BLaER1 treated with 17β-estradiol and CSF1 and Interleukin-3, amounts not matched to agents 10 nM and 100 nM (cell line): ENCODE measurements at regions not wholly inside any gene's neighbourhood (a gene's known extent, or its start where the extent isn't known, plus 50 kb on each side); places are given as distances from the start of the nearest gene placed in this dataset.
"Not testable (repeated sequence)": the region's sequence is repeated elsewhere in the genome, so short reads cannot be mapped to it uniquely, and the experiment has no call there.

ENCODE experiments used
- H3K27ac ChIP-seq, 11 experiments: shearing (Covaris generic); formaldehyde crosslinking; 2 replicates each; pipeline ENCODE4 v1.8.1; 2022
- H3K27me3 ChIP-seq, 11 experiments: shearing (Covaris generic); formaldehyde crosslinking; 2 replicates each; pipeline ENCODE4 v1.8.1; 2022
- H3K36me3 ChIP-seq, 11 experiments: shearing (Covaris generic); formaldehyde crosslinking; 2 replicates each; pipeline ENCODE4 v1.8.1; 2022
- H3K4me1 ChIP-seq, 10 experiments: shearing (Covaris generic); formaldehyde crosslinking; 2 replicates each; pipeline ENCODE4 v1.8.1; 2022
- H3K4me2 ChIP-seq, 11 experiments: shearing (Covaris generic); formaldehyde crosslinking; 2 replicates each; pipeline ENCODE4 v1.8.1; 2022
- H3K4me3 ChIP-seq, 10 experiments: shearing (Covaris generic); formaldehyde crosslinking; 2 replicates each; pipeline ENCODE4 v1.8.1; 2022
- H3K9ac ChIP-seq, 11 experiments: shearing (Covaris generic); formaldehyde crosslinking; 2 replicates each; pipeline ENCODE4 v1.8.1; 2022
- H3K9me3 ChIP-seq, 11 experiments: shearing (Covaris generic); formaldehyde crosslinking; replicated peaks in 1 of 11; 2 replicates each; pipeline ENCODE4 v1.8.1; 2022
- H4K20me1 ChIP-seq, 11 experiments: shearing (Covaris generic); formaldehyde crosslinking; 2 replicates each; pipeline ENCODE4 v1.8.1; 2022
- Cebpa-rat ChIP-seq, 11 experiments: shearing (Covaris generic); IDR thresholded peaks; 2 replicates each; pipeline ENCODE4 v1.8.1; 2022

DNA sequence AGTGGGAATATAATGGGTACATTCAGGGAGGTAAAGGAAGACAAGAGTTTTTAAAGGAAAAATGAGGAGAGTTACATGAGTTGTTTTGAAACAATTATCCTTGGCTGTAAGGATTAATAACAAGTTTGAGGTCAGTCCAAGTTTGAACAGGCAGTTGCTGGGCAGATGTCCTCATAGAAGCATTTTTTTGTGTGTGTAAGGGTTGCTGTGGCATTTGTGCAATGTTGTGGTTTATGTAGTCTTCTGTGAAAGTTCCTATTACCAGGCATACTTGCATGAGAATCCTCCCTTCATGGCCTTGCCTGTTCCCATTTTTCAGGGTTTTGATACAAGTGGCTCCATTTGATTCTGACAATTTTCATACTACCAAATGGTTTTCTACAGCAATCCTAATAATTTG is 400.2 kb downstream of the KCNA4 start:
- peaks cover 0 to 12% (median 0%) of the 10 kb centered on the region in 10 experiments; a peak in 2 of 20 replicates for H3K4me1 ChIP-seq
- no peaks in the 10 kb centered on the region for H3K27me3 ChIP-seq
- H3K4me2 ChIP-seq = peak overlapping the region in 2 of 11 experiments; percentile 6 to 31; a peak in 2 of 22 replicates
- no peak overlapping the region for H3K9ac ChIP-seq
- H4K20me1 ChIP-seq = no peaks in the 10 kb centered on the region
- no peaks in the 10 kb centered on the region for H3K36me3 ChIP-seq
- no peak for TF ChIP-seq Cebpa-rat (IDR thresholded peaks at IDR 0.05)
- H3K9me3 ChIP-seq = no peaks in the 10 kb centered on the region
- H3K4me3 ChIP-seq = no peak overlapping the region
- H3K27ac ChIP-seq = peak overlapping the region in 1 of 11 experiments; percentile 43; a peak in 2 of 22 replicates

DNA sequence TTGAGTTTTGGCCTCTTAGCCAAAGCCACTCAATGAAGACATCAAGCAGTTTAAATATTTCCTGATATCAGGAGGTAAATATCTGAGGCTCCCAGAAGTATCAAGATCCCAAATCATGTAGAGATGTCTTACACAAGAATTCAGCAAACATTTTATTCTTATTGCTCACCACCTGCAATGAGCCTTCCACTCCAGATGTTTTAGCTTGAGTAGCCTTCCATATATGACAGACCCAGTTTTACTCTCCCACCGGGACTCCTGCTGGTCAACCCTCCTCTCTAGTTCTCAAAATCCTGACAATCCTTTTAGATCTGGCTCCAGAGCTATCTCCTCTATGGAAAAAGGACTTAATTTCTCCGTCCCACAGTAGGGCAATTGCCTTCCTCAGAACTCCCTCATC is 404.4 kb downstream of the KCNA4 start:
- Histone ChIP-seq H3K9me3 (no peaks in the 10 kb centered on the region), H4K20me1 (no peaks in the 10 kb centered on the region), H3K4me2 (no peak overlapping the region), H3K36me3 (no peaks in the 10 kb centered on the region), H3K4me1 (peaks cover 0 to 12% (median 0%) of the 10 kb centered on the region in 10 experiments; a peak in 2 of 20 replicates), H3K27me3 (no peaks in the 10 kb centered on the region), H3K4me3 (no peak overlapping the region), H3K27ac (no peak overlapping the region), H3K9ac (no peak overlapping the region)
- TF ChIP-seq Cebpa-rat (IDR thresholded peaks at IDR 0.05) = no peak

DNA sequence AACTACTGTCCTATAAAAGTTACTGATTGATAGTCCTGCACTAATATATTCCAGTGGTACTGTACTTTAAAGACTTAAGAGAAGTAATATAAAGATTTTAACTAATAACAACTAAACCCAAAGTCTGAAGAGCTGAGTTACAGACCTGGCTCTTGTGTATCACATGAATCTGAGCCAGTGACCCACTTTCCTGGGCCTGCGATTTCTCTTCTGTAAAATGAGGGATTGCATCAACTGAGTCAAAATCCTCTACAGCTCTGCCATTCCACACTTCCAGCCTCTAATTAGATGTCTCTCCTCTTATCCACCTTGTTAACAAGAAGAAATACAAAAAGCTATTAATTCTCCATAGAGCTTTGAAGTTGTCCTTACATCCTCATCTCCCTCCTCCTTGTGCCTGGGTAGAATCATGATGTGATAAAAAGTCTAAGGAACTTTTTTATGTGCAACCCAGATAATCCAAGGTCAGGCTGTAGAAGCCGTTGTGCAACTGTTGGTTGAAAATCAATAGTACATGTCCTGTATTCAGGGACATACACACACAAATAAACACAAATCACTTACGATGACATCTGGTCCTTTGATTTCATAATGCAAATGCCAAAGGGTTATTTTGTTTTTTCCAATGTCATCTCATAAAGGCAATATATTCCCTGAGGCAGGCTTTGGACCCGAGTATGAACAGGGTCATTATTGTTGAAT is 410.3 kb downstream of the KCNA4 start:
- Histone ChIP-seq H4K20me1 (no peaks in the 10 kb centered on the region), H3K36me3 (no peaks in the 10 kb centered on the region), H3K4me3 (no peak overlapping the region), H3K9me3 (no peaks in the 10 kb centered on the region), H3K27me3 (no peaks in the 10 kb centered on the region), H3K27ac (no peak overlapping the region), H3K4me1 (no peaks in the 10 kb centered on the region), H3K4me2 (no peak overlapping the region), H3K9ac (no peak overlapping the region)
- no peak for TF ChIP-seq Cebpa-rat (IDR thresholded peaks at IDR 0.05)

DNA sequence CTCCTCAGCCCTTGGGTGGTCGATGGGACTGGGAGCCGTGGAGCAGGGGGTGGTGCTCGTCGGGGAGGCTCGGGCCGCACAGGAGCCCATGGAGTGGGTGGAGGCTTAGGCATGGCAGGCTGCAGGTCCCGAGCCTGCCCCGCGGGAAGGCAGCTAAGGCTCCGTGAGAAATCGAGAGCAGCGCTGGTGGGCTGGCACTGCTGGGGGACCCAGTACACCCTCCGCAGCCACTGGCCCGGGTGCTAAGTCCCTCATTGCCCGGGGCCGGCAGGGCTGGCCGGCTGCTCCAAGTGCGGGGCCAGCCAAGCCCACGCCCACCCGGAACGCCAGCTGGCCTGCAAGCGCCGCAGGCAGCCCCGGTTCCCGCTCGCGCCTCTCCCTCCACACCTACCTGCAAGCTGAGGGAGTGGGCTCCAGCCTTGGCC is 416.7 kb downstream of the KCNA4 start:
- not testable (repeated sequence) for H4K20me1 ChIP-seq, H3K4me3 ChIP-seq, H3K9ac ChIP-seq, H3K4me2 ChIP-seq, H3K27me3 ChIP-seq, H3K4me1 ChIP-seq, H3K27ac ChIP-seq, H3K36me3 ChIP-seq
- peaks cover 0 to 12% (median 5%) of the 10 kb centered on the region in 11 experiments; a peak in 8 of 22 replicates for H3K9me3 ChIP-seq

DNA sequence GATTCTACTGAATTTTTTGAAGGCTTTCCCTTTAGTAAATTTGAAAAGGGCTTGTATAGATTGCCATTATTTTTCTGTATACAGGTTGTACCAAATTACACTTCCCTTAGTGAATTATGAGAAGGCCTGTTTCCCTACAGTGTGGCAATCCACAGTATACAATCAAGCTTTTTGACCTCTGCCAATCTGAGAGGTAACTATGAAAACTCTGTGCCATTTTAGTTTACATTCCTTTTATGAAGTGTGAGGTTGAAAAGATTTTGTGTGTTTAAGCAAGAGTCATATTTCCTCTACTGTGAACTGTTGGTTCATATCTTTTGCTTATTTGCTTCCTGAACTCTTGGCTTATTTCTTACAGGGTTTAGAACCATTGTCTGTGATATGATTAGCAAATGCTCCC is 432.5 kb downstream of the KCNA4 start:
- H4K20me1 ChIP-seq = no peaks in the 10 kb centered on the region
- no peaks in the 10 kb centered on the region for H3K4me1 ChIP-seq
- H3K9me3 ChIP-seq = peaks cover 0 to 6% (median 0%) of the 10 kb centered on the region in 11 experiments; a peak in 2 of 22 replicates
- H3K27me3 ChIP-seq = no peaks in the 10 kb centered on the region
- no peak overlapping the region for H3K4me2 ChIP-seq
- H3K9ac ChIP-seq = no peak overlapping the region
- no peak for TF ChIP-seq Cebpa-rat (IDR thresholded peaks at IDR 0.05)
- H3K27ac ChIP-seq = no peak overlapping the region
- H3K36me3 ChIP-seq = no peaks in the 10 kb centered on the region
- no peak overlapping the region for H3K4me3 ChIP-seq

DNA sequence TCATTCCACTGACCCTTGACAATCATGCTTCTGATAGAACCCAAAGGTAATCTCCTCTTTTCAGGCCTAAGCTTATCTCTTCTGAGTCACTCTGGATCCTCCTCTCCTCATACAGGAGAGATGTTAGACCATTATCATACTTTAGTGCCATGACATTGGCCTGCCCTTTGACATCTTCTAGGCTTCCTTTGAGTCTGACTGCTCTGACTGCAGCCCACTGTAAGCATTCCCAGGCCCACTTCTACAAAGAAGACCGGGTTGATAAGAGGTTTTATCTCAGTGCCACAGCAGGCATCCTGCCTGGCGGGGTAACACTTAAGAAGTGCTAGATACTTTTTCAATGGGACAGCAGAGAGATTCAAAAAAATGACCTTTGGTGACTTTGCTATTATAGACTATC is 438.0 kb downstream of the KCNA4 start:
- no peaks in the 10 kb centered on the region for H4K20me1 ChIP-seq
- no peaks in the 10 kb centered on the region for H3K36me3 ChIP-seq
- no peak overlapping the region for H3K9ac ChIP-seq
- H3K4me2 ChIP-seq = no peak overlapping the region
- TF ChIP-seq Cebpa-rat (IDR thresholded peaks at IDR 0.05) = no peak
- H3K27ac ChIP-seq = no peak overlapping the region
- H3K9me3 ChIP-seq = peaks cover 0 to 6% (median 0%) of the 10 kb centered on the region in 11 experiments; a peak in 2 of 22 replicates
- H3K4me3 ChIP-seq = no peak overlapping the region
- no peaks in the 10 kb centered on the region for H3K4me1 ChIP-seq
- H3K27me3 ChIP-seq = no peaks in the 10 kb centered on the region

DNA sequence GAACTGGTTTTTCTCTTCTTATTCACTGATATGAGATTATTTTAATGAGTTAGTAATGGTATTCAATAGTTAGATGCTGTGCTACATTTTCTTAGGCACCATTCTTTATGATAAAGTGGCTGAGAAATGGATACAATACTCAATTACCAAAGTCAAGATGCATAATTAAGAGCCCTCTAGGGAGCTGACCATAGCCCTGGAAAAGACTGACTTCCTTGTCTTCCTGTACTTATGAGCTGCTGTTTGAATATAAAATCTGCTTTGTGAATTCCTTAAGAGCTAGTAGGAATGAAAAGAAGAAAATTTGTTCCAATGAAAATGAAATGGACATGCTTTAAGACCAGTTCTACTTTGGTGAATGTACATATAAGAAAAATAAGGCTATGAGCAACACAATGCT is 452.3 kb downstream of the KCNA4 start:
- Histone ChIP-seq H3K4me2 (no peak overlapping the region), H3K4me3 (no peak overlapping the region), H3K27ac (no peak overlapping the region), H3K27me3 (no peaks in the 10 kb centered on the region), H3K4me1 (peaks cover 0 to 9% (median 5%) of the 10 kb centered on the region in 10 experiments; a peak in 9 of 20 replicates), H3K36me3 (no peaks in the 10 kb centered on the region), H4K20me1 (no peaks in the 10 kb centered on the region), H3K9me3 (no peaks in the 10 kb centered on the region), H3K9ac (no peak overlapping the region)
- TF ChIP-seq Cebpa-rat (IDR thresholded peaks at IDR 0.05) = no peak

DNA sequence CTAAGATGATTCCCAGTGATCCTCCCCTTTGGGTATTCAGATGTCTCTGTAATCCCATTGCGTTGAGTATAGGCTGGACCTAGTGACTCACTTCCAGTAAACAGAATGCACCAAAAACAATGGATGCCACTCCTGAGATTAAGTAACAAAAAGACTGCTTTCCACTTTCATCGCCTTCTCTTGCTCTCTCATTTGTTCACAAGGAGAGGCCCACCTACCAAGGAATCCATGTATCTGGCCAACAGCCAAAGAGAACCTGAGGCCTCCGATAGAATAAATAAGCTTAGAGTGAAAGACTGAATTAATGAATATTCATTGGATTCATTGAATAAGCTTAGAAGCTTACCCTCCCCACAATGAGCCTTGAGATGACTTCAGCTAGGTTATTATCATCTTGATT is 454.6 kb downstream of the KCNA4 start:
- Histone ChIP-seq H3K9me3 (no peaks in the 10 kb centered on the region), H3K27ac (no peak overlapping the region), H3K4me1 (0 out of 20 replicates have a peak, but pooled peaks cover 0 to 6% (median 0%) of the 10 kb centered on the region in 10 experiments), H3K9ac (no peak overlapping the region), H3K4me2 (no peak overlapping the region), H3K36me3 (no peaks in the 10 kb centered on the region), H4K20me1 (no peaks in the 10 kb centered on the region), H3K4me3 (no peak overlapping the region), H3K27me3 (no peaks in the 10 kb centered on the region)
- TF ChIP-seq Cebpa-rat (IDR thresholded peaks at IDR 0.05) = no peak

DNA sequence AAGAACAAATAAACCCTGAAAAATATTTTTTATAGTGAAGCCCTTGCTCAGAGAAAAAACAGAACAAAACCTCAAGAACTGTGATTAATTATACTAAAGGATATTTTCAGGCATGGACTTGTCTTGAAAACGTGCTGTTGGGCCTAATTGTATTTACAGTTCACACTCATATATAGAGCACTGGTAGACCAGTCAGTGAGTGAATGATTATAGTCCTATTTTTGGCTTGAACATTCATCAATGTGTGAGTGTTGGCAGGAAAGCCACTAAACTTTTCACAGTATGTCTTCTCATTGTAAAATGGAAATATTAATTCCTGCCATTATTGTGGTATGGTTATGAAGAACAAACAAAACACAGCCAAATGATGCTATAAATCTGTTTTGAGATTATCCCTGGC is 462.8 kb downstream of the KCNA4 start:
- H3K9ac ChIP-seq = no peak overlapping the region
- H4K20me1 ChIP-seq = no peaks in the 10 kb centered on the region
- H3K9me3 ChIP-seq = no peaks in the 10 kb centered on the region
- no peak for TF ChIP-seq Cebpa-rat (IDR thresholded peaks at IDR 0.05)
- no peak overlapping the region for H3K4me3 ChIP-seq
- no peaks in the 10 kb centered on the region for H3K36me3 ChIP-seq
- no peaks in the 10 kb centered on the region for H3K27me3 ChIP-seq
- H3K4me2 ChIP-seq = no peak overlapping the region
- H3K4me1 ChIP-seq = no peaks in the 10 kb centered on the region
- no peak overlapping the region for H3K27ac ChIP-seq
